ENCODE measurements at regions not wholly inside any gene's neighbourhood (a gene's known extent, or its start where the extent isn't known, plus 50 kb on each side); places are given as distances from the start of the nearest gene placed in this dataset.

DNA sequence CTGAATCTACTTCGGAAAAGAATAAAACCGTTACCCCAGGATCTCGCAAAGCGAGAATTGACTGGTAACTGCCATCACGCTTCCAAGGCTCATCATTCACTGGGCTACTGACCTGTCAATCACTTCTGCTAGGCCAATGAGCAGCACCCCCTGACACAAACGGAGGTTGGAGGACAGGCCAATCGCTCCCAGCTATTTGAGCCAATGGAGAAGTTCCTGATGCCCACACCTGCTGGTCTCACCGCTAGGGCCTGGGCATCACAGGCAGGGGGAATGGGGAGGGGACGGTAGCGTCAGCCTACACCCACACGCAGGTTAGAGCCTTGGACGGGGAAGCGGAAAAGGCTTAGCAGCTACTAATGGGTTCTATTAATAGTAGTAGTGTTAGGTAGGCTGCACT is 56.7 kb upstream of the CHST1 start:
- no peak overlapping the region for H2AFZ ChIP-seq (ENCODE audit: low read depth, low read length)
- H3K9ac ChIP-seq (replicated peaks; ENCODE audit: extremely low read depth, insufficient read depth, low read length), result no peak overlapping the region
- BruUV-seq (replicated peaks), result no TSS peak
- no peak overlapping the region for H3K27ac ChIP-seq (ENCODE audit: insufficient read depth, low read depth, low read length)
- DNase-seq (ENCODE audit: low read depth, low spot score) (no peak), FAIRE-seq (no peak)
- no peaks in the 10 kb centered on the region for H3K4me1 ChIP-seq (ENCODE audit: control insufficient read depth, extremely low read depth, insufficient read depth, low read length)
- H3K4me3 ChIP-seq (replicated peaks in 1 of 3; ENCODE audit: insufficient read depth in 1 of 3, low read depth in 1 of 3, low read length in 3 of 3), result no peak overlapping the region
- intact Hi-C loops (cut with micrococcal nuclease), result no loop called here
- H3K4me2 ChIP-seq (ENCODE audit: insufficient read depth, low read length), result no peak overlapping the region
- no peaks in the 10 kb centered on the region for H3K79me2 ChIP-seq (ENCODE audit: control insufficient read depth, insufficient read depth, low read length)
- ChIA-PET POLR2A (no interaction called here), CTCF (no interaction called here)
- H3K9me3 ChIP-seq (replicated peaks; ENCODE audit: control insufficient read depth, insufficient read depth, low read length), result no peaks in the 10 kb centered on the region
- TF ChIP-seq, protein P1, sequence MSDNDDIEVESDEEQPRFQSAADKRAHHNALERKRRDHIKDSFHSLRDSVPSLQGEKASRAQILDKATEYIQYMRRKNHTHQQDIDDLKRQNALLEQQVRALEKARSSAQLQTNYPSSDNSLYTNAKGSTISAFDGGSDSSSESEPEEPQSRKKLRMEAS (IDR thresholded peaks at IDR 0.05; ENCODE audit: insufficient read depth, insufficient read length), result no peak
- no peak for TF ChIP-seq MYC (IDR thresholded peaks at IDR 0.05; ENCODE audit: low read depth, low read length)
- peaks cover 0 to 5% of the 10 kb centered on the region in 2 experiments for H3K27me3 ChIP-seq (ENCODE audit: control insufficient read depth in 2 of 2, insufficient read depth in 2 of 2, low read length in 2 of 2)
- H3K36me3 ChIP-seq (ENCODE audit: control insufficient read depth in 2 of 2, extremely low read depth in 1 of 2, insufficient read depth in 2 of 2, low read length in 2 of 2), result no peaks in the 10 kb centered on the region
- dilution Hi-C loops (cut with MboI; ENCODE audit: extremely low pct_ligation_motif_present, low sequenced_read_pairs), result no loop called here
- H4K20me1 ChIP-seq (replicated peaks; ENCODE audit: control insufficient read depth, extremely low read depth, insufficient read depth, low read length), result no peaks in the 10 kb centered on the region
- H3K9me1 ChIP-seq (replicated peaks; ENCODE audit: control insufficient read depth, extremely low read depth, insufficient read depth, low read length), result no peaks in the 10 kb centered on the region

DNA sequence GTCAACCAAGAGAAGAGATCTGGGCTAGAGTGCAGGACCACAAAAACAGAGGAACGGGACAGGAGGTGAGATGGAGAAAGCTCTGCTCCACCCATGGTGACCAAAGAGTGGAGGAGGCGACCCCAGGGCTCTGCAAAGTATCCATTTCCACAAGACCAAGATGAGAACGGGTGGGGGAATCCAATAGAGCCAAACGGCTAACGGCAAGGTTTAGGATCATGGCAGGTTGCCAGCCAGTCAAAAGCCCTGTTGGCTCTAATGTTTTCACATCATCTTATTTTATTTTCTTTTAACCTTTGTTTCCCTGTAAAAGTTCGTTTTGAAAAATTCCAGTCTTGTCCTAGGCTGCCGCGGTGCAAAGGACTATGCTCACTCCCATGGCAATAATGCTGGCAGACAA is 52.1 kb upstream of the CHST1 start:
- BruUV-seq (replicated peaks), result no TSS peak
- H3K9ac ChIP-seq (replicated peaks; ENCODE audit: extremely low read depth, insufficient read depth, low read length), result no peak overlapping the region
- DNase-seq (ENCODE audit: low read depth, low spot score), result no peak
- no peaks in the 10 kb centered on the region for H3K9me1 ChIP-seq (replicated peaks; ENCODE audit: control insufficient read depth, extremely low read depth, insufficient read depth, low read length)
- H3K4me2 ChIP-seq (ENCODE audit: insufficient read depth, low read length), result no peak overlapping the region
- H3K36me3 ChIP-seq (ENCODE audit: control insufficient read depth in 2 of 2, extremely low read depth in 1 of 2, insufficient read depth in 2 of 2, low read length in 2 of 2), result no peaks in the 10 kb centered on the region
- H3K27me3 ChIP-seq (ENCODE audit: control insufficient read depth in 2 of 2, insufficient read depth in 2 of 2, low read length in 2 of 2), result peaks cover 2 to 3% of the 10 kb centered on the region in 2 experiments
- no peak for TF ChIP-seq JUN (IDR thresholded peaks at IDR 0.05; ENCODE audit: borderline replicate concordance, insufficient read depth, insufficient read length, low read depth)
- TF ChIP-seq, protein P1 (IDR thresholded peaks at IDR 0.05; ENCODE audit: insufficient read depth, insufficient read length), result no peak
- TF ChIP-seq, protein P2, sequence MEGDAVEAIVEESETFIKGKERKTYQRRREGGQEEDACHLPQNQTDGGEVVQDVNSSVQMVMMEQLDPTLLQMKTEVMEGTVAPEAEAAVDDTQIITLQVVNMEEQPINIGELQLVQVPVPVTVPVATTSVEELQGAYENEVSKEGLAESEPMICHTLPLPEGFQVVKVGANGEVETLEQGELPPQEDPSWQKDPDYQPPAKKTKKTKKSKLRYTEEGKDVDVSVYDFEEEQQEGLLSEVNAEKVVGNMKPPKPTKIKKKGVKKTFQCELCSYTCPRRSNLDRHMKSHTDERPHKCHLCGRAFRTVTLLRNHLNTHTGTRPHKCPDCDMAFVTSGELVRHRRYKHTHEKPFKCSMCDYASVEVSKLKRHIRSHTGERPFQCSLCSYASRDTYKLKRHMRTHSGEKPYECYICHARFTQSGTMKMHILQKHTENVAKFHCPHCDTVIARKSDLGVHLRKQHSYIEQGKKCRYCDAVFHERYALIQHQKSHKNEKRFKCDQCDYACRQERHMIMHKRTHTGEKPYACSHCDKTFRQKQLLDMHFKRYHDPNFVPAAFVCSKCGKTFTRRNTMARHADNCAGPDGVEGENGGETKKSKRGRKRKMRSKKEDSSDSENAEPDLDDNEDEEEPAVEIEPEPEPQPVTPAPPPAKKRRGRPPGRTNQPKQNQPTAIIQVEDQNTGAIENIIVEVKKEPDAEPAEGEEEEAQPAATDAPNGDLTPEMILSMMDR (IDR thresholded peaks at IDR 0.05; ENCODE audit: extremely low read depth in 1 of 2, insufficient read depth in 1 of 2, low read depth in 1 of 2, low read length in 2 of 2), result no peak
- TF ChIP-seq EZH2 (IDR thresholded peaks at IDR 0.05; ENCODE audit: borderline replicate concordance, low read depth, low read length, severe bottlenecking), result no peak
- no peak for TF ChIP-seq POLR2AphosphoS5 (IDR thresholded peaks at IDR 0.05; ENCODE audit: insufficient read depth, low read depth, low read length)
- no peak for TF ChIP-seq FOS (IDR thresholded peaks at IDR 0.05; ENCODE audit: borderline replicate concordance, insufficient read depth, low read length)
- TF ChIP-seq POLR2A (IDR thresholded peaks at IDR 0.05; ENCODE audit: low read depth, low read length), result no peak
- no peak for TF ChIP-seq MYC (IDR thresholded peaks at IDR 0.05; ENCODE audit: low read depth, low read length)
- no peak for TF ChIP-seq GATA2 (IDR thresholded peaks at IDR 0.05; ENCODE audit: insufficient read depth, insufficient read length, low read depth, low read length)
- no peaks in the 10 kb centered on the region for H3K79me2 ChIP-seq (ENCODE audit: control insufficient read depth, insufficient read depth, low read length)
- CTCF ChIA-PET, result no interaction called here
- no peaks in the 10 kb centered on the region for H3K4me1 ChIP-seq (ENCODE audit: control insufficient read depth, extremely low read depth, insufficient read depth, low read length)
- no peak overlapping the region for H3K27ac ChIP-seq (ENCODE audit: insufficient read depth, low read depth, low read length)
- no peaks in the 10 kb centered on the region for H3K9me3 ChIP-seq (replicated peaks; ENCODE audit: control insufficient read depth, insufficient read depth, low read length)
- no peak for FAIRE-seq
- H2AFZ ChIP-seq (ENCODE audit: low read depth, low read length), result no peak overlapping the region
- intact Hi-C loops (cut with micrococcal nuclease) (no loop called here), dilution Hi-C loops (cut with MboI; ENCODE audit: extremely low pct_ligation_motif_present, low sequenced_read_pairs) (no loop called here)
- H3K4me3 ChIP-seq (replicated peaks in 1 of 3; ENCODE audit: insufficient read depth in 1 of 3, low read depth in 1 of 3, low read length in 3 of 3), result no peak overlapping the region
- POLR2A ChIA-PET, result no interaction called here
- no peaks in the 10 kb centered on the region for H4K20me1 ChIP-seq (replicated peaks; ENCODE audit: control insufficient read depth, extremely low read depth, insufficient read depth, low read length)

Measured in endothelial cell of umbilical vein (primary cell).